H9 (cell line): ENCODE measurements at regions not wholly inside any gene's neighbourhood (a gene's known extent, or its start where the extent isn't known, plus 50 kb on each side); places are given as distances from the start of the nearest gene placed in this dataset.

Source experiments
- DNase-seq: peaks from one replicate; pipeline ENCODE4 v3.0.0-alpha.2; 2017
- H2AFZ ChIP-seq: one replicate; pipeline ENCODE4 v1.6.1; 2013; ENCODE audit warnings: mild to moderate bottlenecking, low read length, control low read depth, moderate library complexity
- H2AK5ac ChIP-seq: 2 replicates; pipeline ENCODE4 v1.6.1; 2013; ENCODE audit warnings: low read length, control low read depth, mixed read lengths; ENCODE audit not compliant: insufficient read length
- H2BK120ac ChIP-seq: one replicate; pipeline ENCODE4 v1.6.1; 2013; ENCODE audit warnings: low read depth, mild to moderate bottlenecking, low read length, control low read depth, inconsistent platforms; ENCODE audit not compliant: poor library complexity, severe bottlenecking
- H2BK12ac ChIP-seq: 2 replicates; pipeline ENCODE4 v1.6.1; 2013; ENCODE audit warnings: low read length, control low read depth, mixed read lengths, low read depth; ENCODE audit not compliant: insufficient read length
- H2BK15ac ChIP-seq: 2 replicates; pipeline ENCODE4 v1.6.1; 2013; ENCODE audit warnings: low read depth, low read length, control low read depth
- H2BK20ac ChIP-seq: one replicate; pipeline ENCODE4 v1.6.1; 2013; ENCODE audit warnings: low read depth, mild to moderate bottlenecking, low read length, control low read depth, inconsistent platforms; ENCODE audit not compliant: poor library complexity, severe bottlenecking
- H2BK5ac ChIP-seq: 2 replicates; pipeline ENCODE4 v1.6.1; 2013; ENCODE audit warnings: low read length, control low read depth, mixed read lengths; ENCODE audit not compliant: insufficient read length
- H3K14ac ChIP-seq: 2 replicates; pipeline ENCODE4 v1.6.1; 2013; ENCODE audit warnings: low read length, control low read depth; ENCODE audit not compliant: insufficient read depth
- H3K18ac ChIP-seq: 2 replicates; pipeline ENCODE4 v1.6.1; 2013; ENCODE audit warnings: low read depth, mild to moderate bottlenecking, mixed read lengths, low read length, control low read depth; ENCODE audit not compliant: insufficient read length
- H3K23ac ChIP-seq: 2 replicates; pipeline ENCODE4 v1.6.1; 2013; ENCODE audit warnings: low read length, control low read depth, mixed read lengths, low read depth; ENCODE audit not compliant: insufficient read length
- H3K23me2 ChIP-seq: 2 replicates; pipeline ENCODE4 v1.6.1; 2013; ENCODE audit warnings: low read depth, mild to moderate bottlenecking, mixed read lengths, low read length, control low read depth; ENCODE audit not compliant: insufficient read length, poor library complexity, severe bottlenecking
- H3K27ac ChIP-seq: 2 replicates; pipeline ENCODE4 v1.5.1; 2013; ENCODE audit warnings: low read length, control low read depth, mixed read lengths, low read depth; ENCODE audit not compliant: insufficient read length
- H3K27me3 ChIP-seq: 2 replicates; pipeline ENCODE4 v1.6.1; 2013; ENCODE audit warnings: low read length, control low read depth, inconsistent platforms; ENCODE audit not compliant: insufficient read depth
- H3K4ac ChIP-seq: 2 replicates; pipeline ENCODE4 v1.6.1; 2013; ENCODE audit warnings: low read depth, mild to moderate bottlenecking, control low read depth, inconsistent platforms, low read length, moderate library complexity
- H3K4me1 ChIP-seq: 2 replicates; pipeline ENCODE4 v1.6.1; 2013; ENCODE audit warnings: low read length, control low read depth, inconsistent platforms; ENCODE audit not compliant: insufficient read depth
- H3K4me2 ChIP-seq: 2 replicates; pipeline ENCODE4 v1.6.1; 2013; ENCODE audit warnings: low read length, control low read depth, mixed read lengths; ENCODE audit not compliant: insufficient read length, insufficient read depth
- H3K56ac ChIP-seq: 2 replicates; pipeline ENCODE4 v1.6.1; 2013; ENCODE audit warnings: low read depth, mild to moderate bottlenecking, mixed read lengths, low read length, control low read depth; ENCODE audit not compliant: insufficient read length
- H3K79me1 ChIP-seq: 2 replicates; pipeline ENCODE4 v1.6.1; 2013; ENCODE audit warnings: low read depth, mild to moderate bottlenecking, moderate library complexity, low read length, control low read depth, inconsistent platforms; ENCODE audit not compliant: insufficient read depth, poor library complexity, severe bottlenecking
- H3K79me2 ChIP-seq: 2 replicates; pipeline ENCODE4 v1.6.1; 2013; ENCODE audit warnings: low read length, control low read depth, inconsistent platforms; ENCODE audit not compliant: insufficient read depth
- H3K9ac ChIP-seq: 2 replicates; pipeline ENCODE4 v1.6.1; 2013; ENCODE audit warnings: low read length, control low read depth, mixed read lengths; ENCODE audit not compliant: insufficient read length; ENCODE audit errors: extremely low read depth
- H3K9me3 ChIP-seq: one replicate; pipeline ENCODE4 v1.6.1; 2013; ENCODE audit warnings: low read depth, low read length, inconsistent platforms; ENCODE audit not compliant: control insufficient read depth
- H3T11ph ChIP-seq: one replicate; pipeline ENCODE4 v1.6.1; 2013; ENCODE audit warnings: mild to moderate bottlenecking, low read length, control low read depth, inconsistent platforms
- H4K20me1 ChIP-seq: one replicate; pipeline ENCODE4 v1.6.1; 2013; ENCODE audit not compliant: control insufficient read depth, insufficient read length, insufficient read depth
- H4K5ac ChIP-seq: 2 replicates; pipeline ENCODE4 v1.6.1; 2013; ENCODE audit warnings: low read depth, mild to moderate bottlenecking, mixed read lengths, low read length, control low read depth; ENCODE audit not compliant: insufficient read length
- H4K8ac ChIP-seq: replicated peaks from 2 replicates; pipeline ENCODE4 v1.6.1; 2013; ENCODE audit warnings: low read length, control low read depth, mixed read lengths, low read depth; ENCODE audit not compliant: insufficient read length
- H4K91ac ChIP-seq: 2 replicates; pipeline ENCODE4 v1.6.1; 2013; ENCODE audit warnings: low read depth, mild to moderate bottlenecking, moderate library complexity, mixed read lengths, low read length, control low read depth; ENCODE audit not compliant: insufficient read length
- H3K27ac Mint-ChIP-seq, 3 experiments: 2 replicates in 2 of 3; 3 replicates in 1 of 3; pipeline ENCODE4 v1.8.0; 2020 to 2021; ENCODE audit warnings: mixed read lengths in 3 of 3, mild to moderate bottlenecking in 1 of 3, moderate library complexity in 1 of 3
- H3K27me3 Mint-ChIP-seq: 2 replicates; pipeline ENCODE4 v1.8.0; 2021; ENCODE audit warnings: low read depth, mild to moderate bottlenecking, moderate library complexity, mixed read lengths
- H3K36me3 Mint-ChIP-seq, 3 experiments: 2 replicates in 2 of 3; 3 replicates in 1 of 3; pipeline ENCODE4 v1.8.0; 2020 to 2021; ENCODE audit warnings: low read depth in 3 of 3, mixed read lengths in 3 of 3; ENCODE audit not compliant: insufficient read depth in 1 of 3
- H3K4me1 Mint-ChIP-seq, 2 experiments: 2 replicates each; pipeline ENCODE4 v1.8.0; 2020; ENCODE audit warnings: mixed read lengths in 2 of 2
- H3K4me3 Mint-ChIP-seq, 2 experiments: 2 replicates in 1 of 2; 3 replicates in 1 of 2; pipeline ENCODE4 v1.8.0; 2020 to 2021; ENCODE audit warnings: mild to moderate bottlenecking in 2 of 2, mixed read lengths in 2 of 2, moderate library complexity in 1 of 2
- H3K9me3 Mint-ChIP-seq, 2 experiments: 2 replicates in 1 of 2; 3 replicates in 1 of 2; pipeline ENCODE4 v1.8.0; 2020; ENCODE audit warnings: mild to moderate bottlenecking in 2 of 2, mixed read lengths in 2 of 2, moderate library complexity in 1 of 2
- CTCF ChIP-seq: fragments of 200-600 bp; sonication (generic); conservative IDR thresholded peaks from 3 replicates; pipeline ENCODE4 v1.8.0; 2021; ENCODE audit warnings: antibody characterized with exemption, mild to moderate bottlenecking
- WGBS: extraction: QIAGEN DNeasy Blood & Tissue Kit; methylation state at CpG from one replicate; pipeline ENCODE4 v1.1.7; 2013; ENCODE audit warnings: missing lambda C conversion rate, low lambda C conversion rate, mixed read lengths; ENCODE audit not compliant: insufficient read length; ENCODE audit errors: extremely low coverage; 5-methylcytosine and 5-hydroxymethylcytosine counted together

GRCh38 chr17:36756695-36757094 is 155.3 kb downstream of the MRM1 start:
- no peak overlapping the region for H3K4me2 ChIP-seq
- no peak overlapping the region for H4K8ac ChIP-seq
- H3K4me1 Mint-ChIP-seq = peaks cover 17% of the 10 kb centered on the region in 2 experiments
- WGBS = no CpG with 5 or more reads among the region's 3 CpGs
- H3T11ph ChIP-seq = no peak overlapping the region
- H3K56ac ChIP-seq = no peak overlapping the region
- no peak overlapping the region for H3K27ac Mint-ChIP-seq
- H3K79me2 ChIP-seq = no peaks in the 10 kb centered on the region
- no peak overlapping the region for H2AK5ac ChIP-seq
- no peaks in the 10 kb centered on the region; a peak in 1 of 7 replicates for H3K36me3 Mint-ChIP-seq
- no peak overlapping the region for H3K4ac ChIP-seq
- no peak overlapping the region for H3K14ac ChIP-seq
- no peaks in the 10 kb centered on the region for H3K79me1 ChIP-seq
- no peak overlapping the region for H3K23ac ChIP-seq
- no peak overlapping the region for H3K27ac ChIP-seq
- H3K9me3 ChIP-seq = no peaks in the 10 kb centered on the region
- H2BK12ac ChIP-seq = no peak overlapping the region
- no peak overlapping the region for H3K9ac ChIP-seq
- no peak overlapping the region for H2BK20ac ChIP-seq
- H2AFZ ChIP-seq = no peak overlapping the region
- no peak overlapping the region for H3K4me3 Mint-ChIP-seq
- H4K5ac ChIP-seq = no peak overlapping the region
- no peaks in the 10 kb centered on the region for H3K4me1 ChIP-seq
- H3K18ac ChIP-seq = no peak overlapping the region
- H3K9me3 Mint-ChIP-seq = peaks cover 4% of the 10 kb centered on the region in 2 experiments; a peak in 2 of 5 replicates
- no peaks in the 10 kb centered on the region for H3K23me2 ChIP-seq
- H4K91ac ChIP-seq = no peak overlapping the region
- DNase-seq = no peak
- no peak overlapping the region for H2BK5ac ChIP-seq
- no peaks in the 10 kb centered on the region for H3K27me3 ChIP-seq
- no peak overlapping the region for H2BK120ac ChIP-seq
- H3K27me3 Mint-ChIP-seq = peaks cover 3% of the 10 kb centered on the region; the same call in 1 of the 2 replicates
- H2BK15ac ChIP-seq = no peak overlapping the region
- TF ChIP-seq CTCF = no peak
- no peaks in the 10 kb centered on the region for H4K20me1 ChIP-seq
